HG03342 (cell line): ENCODE measurements at regions not wholly inside any gene's neighbourhood (a gene's known extent, or its start where the extent isn't known, plus 50 kb on each side); places are given as distances from the start of the nearest gene placed in this dataset.
"Not testable (repeated sequence)": the region's sequence is repeated elsewhere in the genome, so short reads cannot be mapped to it uniquely, and the experiment has no call there.

Source experiments
- ATAC-seq: cut with Tn5 transposase; IDR thresholded peaks from one replicate; pipeline ENCODE4 v1.9.1; 2021; ENCODE audit warnings: mild to moderate bottlenecking, moderate library complexity; ENCODE audit not compliant: unreplicated experiment

DNA sequence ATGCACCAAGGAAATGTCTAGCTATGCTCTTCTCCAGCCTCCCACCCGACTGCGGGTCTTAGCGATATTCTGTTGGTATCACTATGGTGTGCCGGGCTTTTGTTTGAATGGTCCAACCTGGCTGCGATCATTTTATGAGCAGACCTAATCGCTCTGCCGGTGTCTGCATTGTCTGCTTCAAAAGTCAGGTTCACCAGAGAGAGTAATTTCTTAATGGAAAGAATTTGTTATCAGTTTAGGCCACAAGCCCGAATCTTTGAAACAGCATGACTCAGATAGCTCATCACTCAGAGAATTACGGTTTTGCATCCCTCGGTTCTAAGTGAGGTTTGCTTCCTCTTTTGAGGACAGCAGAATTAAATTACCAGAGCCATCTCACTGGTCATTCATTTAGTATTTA, 521.0 kb upstream of the ARID1B start:
- no peak for ATAC-seq

DNA sequence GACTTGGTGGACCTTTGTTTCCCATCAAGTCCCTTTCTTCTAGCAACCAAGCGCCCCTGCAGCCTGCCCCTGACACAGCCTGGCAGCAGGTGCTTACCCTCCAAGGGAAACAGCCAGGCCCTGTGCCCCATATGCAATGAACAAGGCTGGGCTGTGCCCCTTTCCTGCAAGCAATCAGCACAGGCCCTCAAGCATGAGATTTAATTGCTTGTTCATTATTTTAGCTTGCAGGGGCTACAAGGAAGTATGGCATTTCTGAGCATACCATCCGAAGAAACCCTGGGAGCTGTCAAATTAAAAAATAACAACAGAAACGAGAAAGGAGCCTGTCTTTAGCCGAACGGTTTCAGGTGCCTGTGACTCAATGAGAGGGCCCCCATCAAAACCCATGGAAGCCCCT, 522.9 kb upstream of the ARID1B start:
- ATAC-seq = no peak

DNA sequence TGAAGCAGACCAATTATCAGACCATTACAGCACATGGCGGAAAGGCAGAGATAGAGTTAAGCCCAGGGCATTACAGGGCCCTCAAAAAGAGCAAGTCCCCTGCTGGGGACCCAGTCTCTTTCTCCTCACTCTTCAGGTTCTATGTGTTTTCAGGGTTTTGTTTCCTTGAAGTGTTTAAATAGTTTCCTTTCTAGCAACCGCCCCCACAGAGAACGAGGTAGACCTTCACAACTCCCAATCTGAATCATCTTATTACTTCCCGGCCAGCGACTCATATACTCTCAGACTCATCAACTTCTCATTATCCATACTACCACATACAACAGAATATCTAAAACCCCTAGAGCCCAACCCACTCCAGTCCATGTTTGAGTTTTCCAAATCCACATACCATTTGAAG, 526.6 kb upstream of the ARID1B start:
- ATAC-seq = no peak

DNA sequence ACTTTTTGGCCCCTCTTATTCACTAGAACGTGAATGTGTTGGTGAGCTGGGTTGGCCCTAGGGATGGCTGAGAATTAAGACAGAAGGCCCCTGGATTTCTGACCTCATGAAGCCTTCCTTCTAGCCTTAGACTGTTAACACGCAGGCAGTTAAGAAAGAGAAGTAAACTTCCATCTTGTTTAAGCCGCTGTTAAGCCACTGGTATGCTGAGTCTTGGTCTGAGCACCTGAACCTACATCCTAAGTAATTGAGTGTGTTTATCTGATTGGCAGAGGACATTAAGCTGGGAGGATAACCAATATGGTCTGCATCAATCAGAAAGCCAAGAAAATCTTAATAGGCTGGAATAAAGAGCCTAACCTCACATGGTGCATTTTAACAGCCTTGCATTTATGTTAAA, 535.0 kb upstream of the ARID1B start:
- no peak for ATAC-seq

DNA sequence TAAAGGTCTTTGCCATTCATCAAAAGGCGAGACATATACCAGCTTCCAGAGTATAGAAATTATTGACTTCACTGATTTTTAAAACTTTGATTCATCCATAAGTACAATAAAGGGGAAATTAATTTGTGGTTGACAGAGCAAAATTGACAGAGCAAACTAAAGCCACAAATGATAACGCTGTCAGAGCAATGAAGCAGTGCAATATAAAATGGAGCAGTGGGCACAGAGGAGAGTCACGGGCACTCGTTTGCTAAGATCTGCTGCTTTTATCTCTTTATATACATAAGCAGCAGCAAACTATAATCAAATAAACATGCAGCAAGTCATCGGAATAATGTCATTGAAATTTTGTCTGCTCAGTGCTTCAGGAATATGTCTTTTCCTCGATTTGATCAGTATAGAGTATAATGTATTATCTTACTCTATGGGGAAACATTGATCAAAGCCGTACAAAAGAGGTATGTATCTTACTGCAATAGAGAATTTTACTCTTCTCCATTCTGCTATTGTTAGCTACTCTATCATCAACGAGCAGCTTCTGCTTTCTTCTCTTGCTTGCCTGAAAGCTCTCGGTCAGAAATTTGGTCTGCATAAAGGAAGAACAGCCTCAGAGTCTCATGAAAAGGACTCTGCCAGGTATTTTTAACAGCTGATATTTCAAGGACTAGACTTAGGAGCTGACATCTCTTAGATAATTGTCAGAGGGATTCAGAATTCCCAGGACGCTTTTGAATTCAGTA, 546.0 kb upstream of the ARID1B start:
- no peak for ATAC-seq

DNA sequence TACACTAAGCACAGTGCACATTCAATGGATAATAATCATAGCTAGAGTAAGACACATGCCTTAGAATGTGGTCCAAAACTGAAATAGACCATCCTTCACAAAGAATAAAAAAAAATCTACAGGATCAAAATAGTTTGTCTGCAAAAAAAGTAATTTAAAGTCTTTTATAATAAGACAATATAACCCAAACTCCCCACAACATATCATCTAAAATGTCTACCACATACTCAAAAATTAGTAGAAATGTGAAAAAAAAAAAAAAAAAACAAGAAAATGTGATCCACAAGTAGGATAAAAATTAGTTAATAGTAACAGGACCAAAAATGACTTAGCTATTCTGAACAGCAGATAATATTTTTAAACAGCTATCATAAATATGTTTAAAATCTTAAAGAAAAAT, 557.2 kb upstream of the ARID1B start:
- no peak for ATAC-seq

DNA sequence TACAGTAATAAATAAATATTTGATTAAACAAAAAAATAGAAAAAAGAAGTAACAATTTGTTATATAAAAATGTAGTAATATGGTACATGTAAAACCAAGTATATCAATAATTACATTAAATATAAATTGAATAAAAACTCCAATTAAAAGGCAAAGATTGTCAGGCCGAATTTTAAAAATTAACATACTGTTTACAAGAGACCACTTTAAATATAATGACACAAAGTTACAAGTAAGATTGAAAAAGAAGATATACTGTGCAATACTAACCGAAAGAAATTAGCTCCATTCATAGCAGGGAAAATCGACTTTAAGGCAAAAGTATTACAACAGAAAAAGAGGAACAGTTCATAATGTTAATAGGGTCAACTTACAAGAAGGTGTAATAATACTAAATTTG, 571.5 kb upstream of the ARID1B start:
- ATAC-seq = no peak

DNA sequence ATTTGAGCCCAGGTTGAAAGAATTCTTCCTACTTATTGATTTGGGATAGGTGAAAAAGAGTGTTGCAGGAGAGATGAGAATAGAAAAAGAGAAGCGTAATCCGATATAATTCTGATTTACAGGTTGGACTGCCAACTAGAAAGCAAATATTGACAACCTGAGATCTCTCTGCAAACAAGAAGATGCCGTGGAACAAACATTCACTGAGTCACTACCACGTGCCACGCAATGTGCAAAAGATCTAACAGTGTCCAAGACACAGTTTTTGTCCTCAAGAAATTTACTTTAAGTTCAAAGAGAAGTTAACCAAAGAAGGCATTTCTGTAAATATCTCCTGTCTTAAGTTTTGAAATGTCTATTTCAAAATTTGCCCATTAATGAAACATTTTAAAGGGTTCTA, 578.0 kb upstream of the ARID1B start:
- no peak for ATAC-seq

DNA sequence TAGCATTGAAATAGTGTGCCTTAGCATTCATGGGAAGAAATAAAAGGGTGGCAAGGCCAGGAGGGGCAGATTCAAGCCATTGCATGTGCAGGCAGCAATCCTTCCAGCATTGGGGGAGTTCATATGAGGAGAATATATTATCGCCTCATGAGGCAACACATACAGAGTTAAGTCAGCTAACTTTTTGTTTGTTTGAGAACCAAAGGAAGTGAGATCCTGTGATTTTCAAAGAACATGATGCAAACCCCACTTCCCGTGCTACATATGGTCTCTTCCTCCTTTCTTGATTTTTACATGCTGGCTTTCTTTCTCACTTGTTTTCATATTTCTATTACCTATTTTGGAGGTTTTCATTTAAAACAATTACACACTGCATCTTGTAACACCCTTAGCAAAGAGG, 579.7 kb upstream of the ARID1B start:
- ATAC-seq = no peak

DNA sequence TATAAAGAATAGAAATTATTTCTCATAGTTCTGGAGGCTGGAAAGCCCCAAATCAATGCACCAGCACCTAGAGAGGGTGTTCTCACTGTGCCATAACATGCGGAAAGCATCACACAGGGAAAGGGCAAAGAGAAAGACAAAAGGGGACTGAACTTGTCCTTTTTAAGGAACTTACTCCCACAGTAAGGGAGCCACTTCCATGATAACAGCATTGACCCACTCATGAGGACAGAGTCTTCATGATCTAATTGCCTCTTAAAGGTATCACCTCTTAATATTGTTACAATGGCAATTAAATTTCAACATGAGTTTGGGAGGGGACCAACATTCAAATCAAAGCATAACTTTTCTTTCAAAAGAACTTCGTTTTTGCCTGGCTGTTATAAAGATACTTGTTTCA, 582.2 kb upstream of the ARID1B start:
- no peak for ATAC-seq

DNA sequence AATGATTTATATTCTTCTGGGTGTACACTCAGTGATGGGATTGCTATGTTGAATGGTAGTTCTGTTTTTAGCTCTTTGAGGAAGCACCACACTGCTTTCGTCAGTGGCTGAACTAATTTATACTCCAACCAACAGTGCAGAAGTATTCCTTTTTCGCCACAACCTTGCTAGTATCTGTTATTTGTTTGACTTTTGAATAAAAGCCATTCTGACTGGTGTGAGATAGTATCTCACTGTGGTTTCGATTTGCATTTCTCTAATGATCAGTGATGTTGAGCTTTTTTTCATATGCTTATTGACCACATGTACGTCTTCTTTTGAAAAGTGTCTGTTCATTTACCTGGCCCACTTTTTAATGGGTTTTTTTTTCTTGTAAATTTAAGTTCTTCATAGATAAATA, 583.8 kb upstream of the ARID1B start:
- ATAC-seq = no peak

DNA sequence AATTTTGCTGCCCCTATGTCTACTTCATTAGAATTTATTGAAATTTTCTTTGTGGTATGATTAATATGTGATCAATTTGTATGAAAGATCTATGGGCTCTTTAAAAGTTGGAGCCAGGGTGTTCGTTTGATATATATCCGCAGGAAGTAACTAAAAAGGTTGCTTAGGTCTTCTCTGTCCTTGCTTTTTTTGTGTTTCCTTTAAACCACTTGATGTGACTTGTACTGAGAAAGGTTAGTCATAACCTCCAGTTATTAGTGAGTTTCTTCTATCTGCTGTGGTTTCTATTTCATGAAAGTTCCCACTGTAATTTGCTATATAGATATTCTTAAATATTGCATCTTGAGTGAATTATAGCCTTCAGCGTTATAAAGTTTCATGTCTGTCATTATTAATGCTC, 585.3 kb upstream of the ARID1B start:
- no peak for ATAC-seq

DNA sequence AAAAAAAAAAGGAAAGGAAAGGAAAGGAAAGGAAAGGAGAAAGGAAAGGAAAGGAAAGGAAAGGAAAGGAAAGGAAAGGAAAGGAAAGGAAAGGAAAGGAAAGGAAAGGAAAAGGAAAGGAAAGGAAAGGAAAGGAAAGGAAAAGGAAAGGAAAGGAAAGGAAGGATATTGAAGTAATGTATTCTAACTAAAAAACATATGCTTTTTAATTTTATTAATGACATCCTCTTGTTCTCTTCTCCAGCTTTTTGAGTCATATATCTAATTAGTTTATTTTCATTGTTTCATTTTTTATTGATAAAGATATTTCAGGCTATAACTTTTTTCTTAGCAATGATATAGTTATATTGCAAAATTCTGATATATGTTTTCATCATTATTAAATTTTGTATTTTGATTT, 585.8 kb upstream of the ARID1B start:
- ATAC-seq = not testable (repeated sequence)

DNA sequence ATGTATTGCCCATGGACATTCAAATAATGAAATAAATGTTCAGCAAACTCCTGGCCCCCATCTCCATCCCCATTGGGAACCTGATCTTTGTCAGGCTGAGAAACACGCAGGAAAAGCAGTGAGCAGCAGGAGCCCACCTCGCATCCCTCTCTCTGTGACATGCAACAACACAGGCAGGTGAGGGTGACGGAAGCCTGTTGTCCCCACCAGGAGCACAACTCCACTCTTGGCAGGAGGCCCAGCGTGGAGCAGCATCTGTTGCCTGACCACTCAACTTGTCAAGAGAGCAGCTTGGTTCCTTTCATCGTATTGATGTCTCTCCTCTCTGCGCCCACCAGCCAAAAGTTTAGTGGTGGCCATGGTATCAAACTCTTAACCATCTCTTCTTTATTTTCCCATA, 586.9 kb upstream of the ARID1B start:
- no peak for ATAC-seq

DNA sequence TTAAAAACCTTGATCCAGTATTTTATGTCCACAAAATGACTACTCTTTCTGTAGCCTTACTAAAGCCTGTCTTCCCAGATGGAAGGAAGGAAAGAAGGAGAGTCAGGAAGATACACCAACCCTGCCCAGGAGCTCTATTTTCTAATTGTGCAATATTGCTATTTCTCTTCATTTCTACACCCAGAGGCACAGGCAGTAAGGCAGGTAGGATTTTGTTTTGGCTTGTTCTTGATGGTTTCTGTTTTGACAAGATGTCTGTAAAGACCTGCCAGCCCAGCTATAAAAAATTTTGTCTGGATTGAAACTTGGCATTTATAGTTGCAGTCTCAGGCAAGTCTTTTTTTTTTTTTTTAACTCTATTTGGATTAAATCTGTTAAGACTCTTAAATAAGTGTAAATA, 587.5 kb upstream of the ARID1B start:
- no peak for ATAC-seq

DNA sequence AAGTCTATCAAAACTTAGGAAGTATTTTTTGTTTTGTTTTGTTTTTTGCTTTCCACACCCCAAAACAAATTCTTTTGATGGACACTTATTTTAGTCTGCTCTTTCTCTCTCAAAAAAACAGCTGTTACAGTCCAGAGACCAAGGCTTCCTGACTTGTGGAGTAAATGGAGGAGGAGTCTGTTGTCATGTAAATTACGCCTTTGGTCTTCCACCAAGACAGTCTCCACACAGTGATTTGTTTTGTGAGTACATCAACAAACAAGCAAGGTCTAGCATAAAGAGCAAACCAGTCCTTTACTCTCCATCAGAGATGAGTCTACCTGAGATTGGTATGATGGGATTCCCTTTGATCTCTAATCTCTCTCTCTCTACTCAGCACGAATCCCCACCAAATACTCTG, 588.0 kb upstream of the ARID1B start:
- ATAC-seq = no peak

DNA sequence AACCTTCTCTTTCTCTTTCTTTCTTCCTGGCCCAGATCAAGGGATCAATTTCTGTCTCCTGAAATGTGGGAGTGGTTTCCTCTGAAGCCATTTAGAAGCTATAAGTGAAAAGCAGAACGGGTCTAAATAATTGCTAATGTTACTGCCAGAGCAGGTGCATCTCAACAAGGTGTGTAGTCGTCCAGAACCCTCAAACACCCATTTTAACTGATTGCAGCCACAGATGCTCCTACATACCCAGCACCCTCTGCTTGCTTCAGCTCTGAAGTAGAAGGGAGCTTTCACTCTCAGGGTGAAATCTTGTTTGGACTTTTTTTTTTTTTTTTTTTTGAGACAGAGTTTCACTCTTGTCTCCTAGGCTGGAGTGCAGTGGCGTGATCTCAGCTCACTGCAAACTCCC, 592.1 kb upstream of the ARID1B start:
- ATAC-seq = no peak

DNA sequence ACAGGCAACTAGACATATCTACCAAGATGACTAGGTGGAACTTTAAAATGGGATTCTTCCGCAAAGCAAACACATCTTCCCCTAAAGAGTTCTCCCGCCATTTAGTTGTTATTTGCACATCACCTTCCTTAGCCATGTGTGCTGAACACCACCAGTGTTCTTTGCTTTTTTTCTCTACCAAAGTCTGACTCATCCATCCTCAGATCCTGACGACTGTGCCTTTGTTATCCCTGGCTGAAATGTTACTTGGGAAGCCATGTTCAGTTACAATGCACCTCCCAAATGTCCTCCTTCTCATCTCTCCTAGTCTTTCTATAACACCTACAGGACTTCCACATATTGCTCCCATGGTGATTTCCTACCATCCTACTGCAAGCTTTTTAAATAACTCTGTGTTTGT, 593.5 kb upstream of the ARID1B start:
- ATAC-seq = no peak

DNA sequence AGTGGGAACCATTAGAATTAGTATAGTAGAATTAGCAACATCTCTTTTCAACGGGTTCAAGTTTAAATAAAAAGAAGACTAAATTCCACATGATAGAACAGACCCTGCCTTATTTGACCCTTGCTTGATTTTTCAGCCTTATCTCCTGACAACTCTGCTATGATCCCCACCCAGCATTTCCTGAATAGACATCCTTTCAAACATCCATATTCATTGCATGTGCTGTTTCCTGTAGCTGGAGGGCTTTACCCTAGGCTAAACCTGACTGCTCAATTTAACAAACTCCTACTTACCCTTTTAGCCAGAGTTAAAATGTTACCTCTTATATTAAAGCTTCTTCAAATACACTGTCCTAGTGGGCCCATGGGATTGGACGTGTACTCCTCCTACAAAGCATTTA, 594.8 kb upstream of the ARID1B start:
- ATAC-seq = no peak

DNA sequence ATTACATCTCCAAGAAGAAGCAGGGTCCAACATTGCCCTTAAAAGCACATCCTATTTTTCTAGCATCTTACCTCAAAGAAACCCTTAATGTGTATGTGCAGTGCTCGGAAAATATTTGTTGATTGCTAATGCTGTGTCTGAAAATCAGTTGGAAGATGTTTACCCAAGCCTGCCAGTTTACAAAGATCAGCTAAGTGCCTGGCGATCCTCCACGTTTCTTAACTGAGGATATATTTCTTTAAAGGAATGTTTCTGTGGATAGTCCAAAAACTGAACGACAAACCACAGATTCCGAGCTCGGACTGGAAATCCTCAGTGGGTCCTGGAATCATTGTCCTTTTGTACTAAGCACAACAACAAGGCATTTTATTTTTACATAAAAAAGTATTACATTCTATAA, 595.7 kb upstream of the ARID1B start:
- ATAC-seq = no peak

DNA sequence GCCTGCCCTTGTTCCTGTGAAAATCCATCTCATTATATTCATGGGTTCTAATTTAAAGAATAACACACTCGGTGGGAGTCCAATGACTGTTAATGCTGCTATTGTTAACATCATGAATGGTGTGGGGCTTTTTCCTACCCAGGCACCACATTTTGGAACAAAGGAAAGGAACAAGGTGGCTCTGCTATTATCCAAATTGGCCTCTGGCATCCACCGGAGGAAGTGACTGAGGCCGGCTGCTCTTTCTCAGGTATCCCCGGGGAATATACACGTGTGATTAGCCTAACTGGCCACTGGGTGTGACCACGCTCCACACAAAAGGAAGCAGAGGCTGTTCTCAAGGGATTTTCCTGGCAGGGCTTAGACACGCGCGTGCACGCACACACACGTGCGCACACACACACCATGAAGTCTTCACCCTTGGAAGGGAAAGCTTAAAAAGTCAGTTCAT, 601.2 kb upstream of the ARID1B start:
- no peak for ATAC-seq

DNA sequence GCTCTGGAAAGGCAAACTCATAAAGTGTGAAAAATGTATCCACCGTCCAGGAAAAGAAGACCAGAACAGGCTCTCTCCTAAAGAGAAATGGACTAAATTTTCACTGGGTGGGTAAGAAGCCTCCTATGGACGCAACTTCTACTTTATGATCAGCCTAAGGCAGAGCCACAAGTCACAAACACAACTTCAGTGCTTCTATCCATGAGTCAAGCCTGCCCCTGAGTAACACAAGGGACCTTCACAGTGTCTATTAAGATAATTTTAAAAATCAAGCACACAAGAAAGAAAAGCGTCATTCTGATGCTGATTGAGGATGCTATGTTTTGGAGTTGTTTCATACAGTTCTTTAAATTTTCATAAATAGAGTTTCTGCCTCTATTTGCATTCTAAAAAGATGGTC, 601.7 kb upstream of the ARID1B start:
- ATAC-seq = no peak
